H9 (cell line): ENCODE measurements at regions not wholly inside any gene's neighbourhood (a gene's known extent, or its start where the extent isn't known, plus 50 kb on each side); places are given as distances from the start of the nearest gene placed in this dataset.

Experiments
- DNase-seq: peaks from one replicate; pipeline ENCODE4 v3.0.0-alpha.2; 2017
- H2AFZ ChIP-seq: one replicate; pipeline ENCODE4 v1.6.1; 2013; ENCODE audit warnings: mild to moderate bottlenecking, low read length, control low read depth, moderate library complexity
- H2AK5ac ChIP-seq: 2 replicates; pipeline ENCODE4 v1.6.1; 2013; ENCODE audit warnings: low read length, control low read depth, mixed read lengths; ENCODE audit not compliant: insufficient read length
- H2BK120ac ChIP-seq: one replicate; pipeline ENCODE4 v1.6.1; 2013; ENCODE audit warnings: low read depth, mild to moderate bottlenecking, low read length, control low read depth, inconsistent platforms; ENCODE audit not compliant: poor library complexity, severe bottlenecking
- H2BK12ac ChIP-seq: 2 replicates; pipeline ENCODE4 v1.6.1; 2013; ENCODE audit warnings: low read length, control low read depth, mixed read lengths, low read depth; ENCODE audit not compliant: insufficient read length
- H2BK15ac ChIP-seq: 2 replicates; pipeline ENCODE4 v1.6.1; 2013; ENCODE audit warnings: low read depth, low read length, control low read depth
- H2BK20ac ChIP-seq: one replicate; pipeline ENCODE4 v1.6.1; 2013; ENCODE audit warnings: low read depth, mild to moderate bottlenecking, low read length, control low read depth, inconsistent platforms; ENCODE audit not compliant: poor library complexity, severe bottlenecking
- H2BK5ac ChIP-seq: 2 replicates; pipeline ENCODE4 v1.6.1; 2013; ENCODE audit warnings: low read length, control low read depth, mixed read lengths; ENCODE audit not compliant: insufficient read length
- H3K14ac ChIP-seq: 2 replicates; pipeline ENCODE4 v1.6.1; 2013; ENCODE audit warnings: low read length, control low read depth; ENCODE audit not compliant: insufficient read depth
- H3K18ac ChIP-seq: 2 replicates; pipeline ENCODE4 v1.6.1; 2013; ENCODE audit warnings: low read depth, mild to moderate bottlenecking, mixed read lengths, low read length, control low read depth; ENCODE audit not compliant: insufficient read length
- H3K23ac ChIP-seq: 2 replicates; pipeline ENCODE4 v1.6.1; 2013; ENCODE audit warnings: low read length, control low read depth, mixed read lengths, low read depth; ENCODE audit not compliant: insufficient read length
- H3K23me2 ChIP-seq: 2 replicates; pipeline ENCODE4 v1.6.1; 2013; ENCODE audit warnings: low read depth, mild to moderate bottlenecking, mixed read lengths, low read length, control low read depth; ENCODE audit not compliant: insufficient read length, poor library complexity, severe bottlenecking
- H3K27ac ChIP-seq: 2 replicates; pipeline ENCODE4 v1.5.1; 2013; ENCODE audit warnings: low read length, control low read depth, mixed read lengths, low read depth; ENCODE audit not compliant: insufficient read length
- H3K27me3 ChIP-seq: 2 replicates; pipeline ENCODE4 v1.6.1; 2013; ENCODE audit warnings: low read length, control low read depth, inconsistent platforms; ENCODE audit not compliant: insufficient read depth
- H3K4ac ChIP-seq: 2 replicates; pipeline ENCODE4 v1.6.1; 2013; ENCODE audit warnings: low read depth, mild to moderate bottlenecking, control low read depth, inconsistent platforms, low read length, moderate library complexity
- H3K4me1 ChIP-seq: 2 replicates; pipeline ENCODE4 v1.6.1; 2013; ENCODE audit warnings: low read length, control low read depth, inconsistent platforms; ENCODE audit not compliant: insufficient read depth
- H3K4me2 ChIP-seq: 2 replicates; pipeline ENCODE4 v1.6.1; 2013; ENCODE audit warnings: low read length, control low read depth, mixed read lengths; ENCODE audit not compliant: insufficient read length, insufficient read depth
- H3K56ac ChIP-seq: 2 replicates; pipeline ENCODE4 v1.6.1; 2013; ENCODE audit warnings: low read depth, mild to moderate bottlenecking, mixed read lengths, low read length, control low read depth; ENCODE audit not compliant: insufficient read length
- H3K79me1 ChIP-seq: 2 replicates; pipeline ENCODE4 v1.6.1; 2013; ENCODE audit warnings: low read depth, mild to moderate bottlenecking, moderate library complexity, low read length, control low read depth, inconsistent platforms; ENCODE audit not compliant: insufficient read depth, poor library complexity, severe bottlenecking
- H3K79me2 ChIP-seq: 2 replicates; pipeline ENCODE4 v1.6.1; 2013; ENCODE audit warnings: low read length, control low read depth, inconsistent platforms; ENCODE audit not compliant: insufficient read depth
- H3K9ac ChIP-seq: 2 replicates; pipeline ENCODE4 v1.6.1; 2013; ENCODE audit warnings: low read length, control low read depth, mixed read lengths; ENCODE audit not compliant: insufficient read length; ENCODE audit errors: extremely low read depth
- H3K9me3 ChIP-seq: one replicate; pipeline ENCODE4 v1.6.1; 2013; ENCODE audit warnings: low read depth, low read length, inconsistent platforms; ENCODE audit not compliant: control insufficient read depth
- H3T11ph ChIP-seq: one replicate; pipeline ENCODE4 v1.6.1; 2013; ENCODE audit warnings: mild to moderate bottlenecking, low read length, control low read depth, inconsistent platforms
- H4K20me1 ChIP-seq: one replicate; pipeline ENCODE4 v1.6.1; 2013; ENCODE audit not compliant: control insufficient read depth, insufficient read length, insufficient read depth
- H4K5ac ChIP-seq: 2 replicates; pipeline ENCODE4 v1.6.1; 2013; ENCODE audit warnings: low read depth, mild to moderate bottlenecking, mixed read lengths, low read length, control low read depth; ENCODE audit not compliant: insufficient read length
- H4K8ac ChIP-seq: replicated peaks from 2 replicates; pipeline ENCODE4 v1.6.1; 2013; ENCODE audit warnings: low read length, control low read depth, mixed read lengths, low read depth; ENCODE audit not compliant: insufficient read length
- H4K91ac ChIP-seq: 2 replicates; pipeline ENCODE4 v1.6.1; 2013; ENCODE audit warnings: low read depth, mild to moderate bottlenecking, moderate library complexity, mixed read lengths, low read length, control low read depth; ENCODE audit not compliant: insufficient read length
- H3K27ac Mint-ChIP-seq, 3 experiments: 2 replicates in 2 of 3; 3 replicates in 1 of 3; pipeline ENCODE4 v1.8.0; 2020 to 2021; ENCODE audit warnings: mixed read lengths in 3 of 3, mild to moderate bottlenecking in 1 of 3, moderate library complexity in 1 of 3
- H3K27me3 Mint-ChIP-seq: 2 replicates; pipeline ENCODE4 v1.8.0; 2021; ENCODE audit warnings: low read depth, mild to moderate bottlenecking, moderate library complexity, mixed read lengths
- H3K36me3 Mint-ChIP-seq, 3 experiments: 2 replicates in 2 of 3; 3 replicates in 1 of 3; pipeline ENCODE4 v1.8.0; 2020 to 2021; ENCODE audit warnings: low read depth in 3 of 3, mixed read lengths in 3 of 3; ENCODE audit not compliant: insufficient read depth in 1 of 3
- H3K4me1 Mint-ChIP-seq, 2 experiments: 2 replicates each; pipeline ENCODE4 v1.8.0; 2020; ENCODE audit warnings: mixed read lengths in 2 of 2
- H3K4me3 Mint-ChIP-seq, 2 experiments: 2 replicates in 1 of 2; 3 replicates in 1 of 2; pipeline ENCODE4 v1.8.0; 2020 to 2021; ENCODE audit warnings: mild to moderate bottlenecking in 2 of 2, mixed read lengths in 2 of 2, moderate library complexity in 1 of 2
- H3K9me3 Mint-ChIP-seq, 2 experiments: 2 replicates in 1 of 2; 3 replicates in 1 of 2; pipeline ENCODE4 v1.8.0; 2020; ENCODE audit warnings: mild to moderate bottlenecking in 2 of 2, mixed read lengths in 2 of 2, moderate library complexity in 1 of 2
- WGBS: extraction: QIAGEN DNeasy Blood & Tissue Kit; methylation state at CpG from one replicate; pipeline ENCODE4 v1.1.7; 2013; ENCODE audit warnings: missing lambda C conversion rate, low lambda C conversion rate, mixed read lengths; ENCODE audit not compliant: insufficient read length; ENCODE audit errors: extremely low coverage; 5-methylcytosine and 5-hydroxymethylcytosine counted together
- TF ChIP-seq, protein P1 (sequence below): fragments of 200-600 bp; sonication (generic); conservative IDR thresholded peaks from 3 replicates; pipeline ENCODE4 v1.8.0; 2021; ENCODE audit warnings: antibody characterized with exemption, mild to moderate bottlenecking

DNA sequence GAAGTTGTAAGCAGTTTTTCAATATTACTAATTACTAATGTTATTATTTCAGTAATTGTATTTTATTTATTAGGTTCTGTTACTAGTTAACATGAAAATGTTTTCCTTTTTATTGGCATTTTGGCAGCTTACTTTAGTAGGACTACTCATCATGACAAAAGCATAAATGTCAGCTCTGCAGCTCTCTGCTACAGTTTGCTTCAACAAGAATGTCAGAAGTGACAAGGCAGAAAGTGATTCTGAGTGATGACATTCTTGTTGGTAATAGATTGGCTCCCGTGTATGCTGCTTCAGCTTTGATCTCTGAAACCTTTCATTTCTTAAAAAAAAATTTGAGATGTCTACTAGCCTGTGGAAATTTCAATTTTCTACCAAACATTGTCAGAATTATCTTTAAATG, 1193.9 kb downstream of the FSTL5 start:
- H3K18ac ChIP-seq = no peak overlapping the region
- no peak overlapping the region for H3K56ac ChIP-seq
- H3K27me3 ChIP-seq = no peaks in the 10 kb centered on the region
- H3K27ac ChIP-seq = no peak overlapping the region
- no peaks in the 10 kb centered on the region for H4K20me1 ChIP-seq
- H3K4me2 ChIP-seq = no peak overlapping the region
- no peak overlapping the region for H4K8ac ChIP-seq
- H4K91ac ChIP-seq = no peak overlapping the region
- no peak for DNase-seq
- no peaks in the 10 kb centered on the region for H3K79me2 ChIP-seq
- Mint-ChIP-seq H3K4me1 (no peaks in the 10 kb centered on the region), H3K9me3 (no peaks in the 10 kb centered on the region), H3K27ac (no peak overlapping the region), H3K36me3 (no peaks in the 10 kb centered on the region), H3K27me3 (no peaks in the 10 kb centered on the region), H3K4me3 (no peak overlapping the region)
- H3K23me2 ChIP-seq = no peaks in the 10 kb centered on the region
- H2AK5ac ChIP-seq = no peak overlapping the region
- no peak overlapping the region for H2AFZ ChIP-seq
- H2BK20ac ChIP-seq = no peak overlapping the region
- H2BK12ac ChIP-seq = no peak overlapping the region
- TF ChIP-seq, protein P1, sequence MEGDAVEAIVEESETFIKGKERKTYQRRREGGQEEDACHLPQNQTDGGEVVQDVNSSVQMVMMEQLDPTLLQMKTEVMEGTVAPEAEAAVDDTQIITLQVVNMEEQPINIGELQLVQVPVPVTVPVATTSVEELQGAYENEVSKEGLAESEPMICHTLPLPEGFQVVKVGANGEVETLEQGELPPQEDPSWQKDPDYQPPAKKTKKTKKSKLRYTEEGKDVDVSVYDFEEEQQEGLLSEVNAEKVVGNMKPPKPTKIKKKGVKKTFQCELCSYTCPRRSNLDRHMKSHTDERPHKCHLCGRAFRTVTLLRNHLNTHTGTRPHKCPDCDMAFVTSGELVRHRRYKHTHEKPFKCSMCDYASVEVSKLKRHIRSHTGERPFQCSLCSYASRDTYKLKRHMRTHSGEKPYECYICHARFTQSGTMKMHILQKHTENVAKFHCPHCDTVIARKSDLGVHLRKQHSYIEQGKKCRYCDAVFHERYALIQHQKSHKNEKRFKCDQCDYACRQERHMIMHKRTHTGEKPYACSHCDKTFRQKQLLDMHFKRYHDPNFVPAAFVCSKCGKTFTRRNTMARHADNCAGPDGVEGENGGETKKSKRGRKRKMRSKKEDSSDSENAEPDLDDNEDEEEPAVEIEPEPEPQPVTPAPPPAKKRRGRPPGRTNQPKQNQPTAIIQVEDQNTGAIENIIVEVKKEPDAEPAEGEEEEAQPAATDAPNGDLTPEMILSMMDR = no peak
- no peak overlapping the region for H2BK5ac ChIP-seq
- no peak overlapping the region for H4K5ac ChIP-seq
- no peaks in the 10 kb centered on the region for H3K79me1 ChIP-seq
- no peak overlapping the region for H3T11ph ChIP-seq
- H3K9me3 ChIP-seq = no peaks in the 10 kb centered on the region
- H3K9ac ChIP-seq = no peak overlapping the region
- no peaks in the 10 kb centered on the region for H3K4me1 ChIP-seq
- H2BK120ac ChIP-seq = no peak overlapping the region
- H3K14ac ChIP-seq = no peak overlapping the region
- no CpG with 5 or more reads among the region's 1 CpG for WGBS
- no peak overlapping the region for H3K4ac ChIP-seq
- no peak overlapping the region for H2BK15ac ChIP-seq
- H3K23ac ChIP-seq = no peak overlapping the region
